HK-2 (cell line): ENCODE measurements at regions not wholly inside any gene's neighbourhood (a gene's known extent, or its start where the extent isn't known, plus 50 kb on each side); places are given as distances from the start of the nearest gene placed in this dataset.
"Not testable (repeated sequence)": the region's sequence is repeated elsewhere in the genome, so short reads cannot be mapped to it uniquely, and the experiment has no call there.

ENCODE experiments used
- DNase-seq: peaks from one replicate; pipeline ENCODE4 v3.0.0-alpha.2; 2018; ENCODE audit not compliant: unreplicated experiment

- DNase-seq, result no peak
Observed at GRCh38 chr2:195466427-195466826, 190.6 kb upstream of the SLC39A10 start.

GRCh38 chr2:195461010-195461409 lies 196.0 kb upstream of the SLC39A10 start:
- no peak for DNase-seq

GRCh38 chr2:195458936-195459335 lies 198.1 kb upstream of the SLC39A10 start:
- DNase-seq, result no peak

- no peak for DNase-seq
Observed at GRCh38 chr2:195457873-195458272, 199.2 kb upstream of the SLC39A10 start.

GRCh38 chr2:195456771-195457170 lies 200.3 kb upstream of the SLC39A10 start:
- DNase-seq, result no peak

GRCh38 chr2:195451160-195451559 lies 205.9 kb upstream of the SLC39A10 start:
- DNase-seq, result no peak

- DNase-seq, result no peak
Observed at GRCh38 chr2:195450552-195451113, 206.4 kb upstream of the SLC39A10 start.

GRCh38 chr2:195447323-195447975 lies 209.6 kb upstream of the SLC39A10 start:
- no peak for DNase-seq

GRCh38 chr2:195445639-195446038 lies 211.4 kb upstream of the SLC39A10 start:
- no peak for DNase-seq

GRCh38 chr2:195443926-195444325 lies 213.1 kb upstream of the SLC39A10 start:
- no peak for DNase-seq

- DNase-seq, result no peak
Observed at GRCh38 chr2:195442458-195443175, 214.4 kb upstream of the SLC39A10 start.

- no peak for DNase-seq
Observed at GRCh38 chr2:195438692-195439091, 218.3 kb upstream of the SLC39A10 start.

- no peak for DNase-seq
Observed at GRCh38 chr2:195437521-195437920, 219.5 kb upstream of the SLC39A10 start.

- DNase-seq, result peak; percentile 16
Observed at GRCh38 chr2:195434346-195434745, 222.7 kb upstream of the SLC39A10 start.

GRCh38 chr2:195433729-195434128 lies 223.3 kb upstream of the SLC39A10 start:
- not testable (repeated sequence) for DNase-seq

GRCh38 chr2:195428673-195429072 lies 228.4 kb upstream of the SLC39A10 start:
- DNase-seq, result no peak

- DNase-seq, result no peak
Observed at GRCh38 chr2:195425328-195425727, 231.7 kb upstream of the SLC39A10 start.

GRCh38 chr2:195419033-195419432 lies 238.0 kb upstream of the SLC39A10 start:
- DNase-seq, result no peak

GRCh38 chr2:195414537-195415100 lies 242.4 kb upstream of the SLC39A10 start:
- DNase-seq, result no peak

- no peak for DNase-seq
Observed at GRCh38 chr2:195413944-195414343, 243.1 kb upstream of the SLC39A10 start.

- no peak for DNase-seq
Observed at GRCh38 chr2:195413422-195413821, 243.6 kb upstream of the SLC39A10 start.

- no peak for DNase-seq
Observed at GRCh38 chr2:195411219-195411687, 245.8 kb upstream of the SLC39A10 start.
